HG03442 (cell line): ENCODE measurements at regions not wholly inside any gene's neighbourhood (a gene's known extent, or its start where the extent isn't known, plus 50 kb on each side); places are given as distances from the start of the nearest gene placed in this dataset.

Experiments used
- ATAC-seq: cut with Tn5 transposase; IDR thresholded peaks from one replicate; pipeline ENCODE4 v1.9.1; 2021; ENCODE audit warnings: mild to moderate bottlenecking, moderate library complexity; ENCODE audit not compliant: unreplicated experiment

DNA sequence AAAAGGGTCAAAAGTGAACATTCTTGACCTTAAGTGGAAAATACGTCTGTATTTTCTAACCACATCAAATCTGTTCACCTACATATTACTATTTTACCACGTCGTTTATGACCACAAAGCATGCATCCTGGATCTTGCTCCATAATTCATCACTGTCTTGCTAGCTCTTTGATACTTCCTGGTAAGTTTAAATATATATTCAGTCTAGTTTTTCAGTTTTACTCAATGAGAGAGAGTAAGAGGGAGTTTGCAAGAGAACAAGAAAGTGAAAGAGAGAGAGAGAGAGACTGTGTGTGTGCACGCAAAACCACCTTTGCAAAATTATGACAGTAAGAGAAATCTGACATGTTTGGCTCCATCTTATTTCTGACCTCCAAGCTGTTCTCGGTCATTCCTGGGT is 173.7 kb upstream of the GALNTL6 start:
- ATAC-seq: peak; percentile 91

DNA sequence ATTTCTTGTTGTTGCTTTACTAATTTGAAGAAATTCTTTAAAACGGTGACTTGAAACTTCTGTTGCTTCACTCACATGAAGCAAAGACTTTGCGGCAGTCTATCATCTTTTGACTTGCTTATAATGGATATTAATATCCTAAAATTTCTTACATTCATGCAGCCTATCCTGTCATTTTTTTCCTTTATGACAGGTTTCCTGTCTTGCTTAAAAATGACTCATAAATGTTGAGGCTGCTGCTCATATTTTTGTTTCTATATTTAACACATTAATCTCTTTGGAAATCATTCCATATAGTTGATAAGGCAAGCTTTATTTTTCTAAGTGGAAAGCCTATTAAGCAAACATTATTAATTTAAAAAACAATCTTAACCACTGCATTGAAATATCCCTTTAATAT is 176.6 kb upstream of the GALNTL6 start:
- no peak for ATAC-seq

DNA sequence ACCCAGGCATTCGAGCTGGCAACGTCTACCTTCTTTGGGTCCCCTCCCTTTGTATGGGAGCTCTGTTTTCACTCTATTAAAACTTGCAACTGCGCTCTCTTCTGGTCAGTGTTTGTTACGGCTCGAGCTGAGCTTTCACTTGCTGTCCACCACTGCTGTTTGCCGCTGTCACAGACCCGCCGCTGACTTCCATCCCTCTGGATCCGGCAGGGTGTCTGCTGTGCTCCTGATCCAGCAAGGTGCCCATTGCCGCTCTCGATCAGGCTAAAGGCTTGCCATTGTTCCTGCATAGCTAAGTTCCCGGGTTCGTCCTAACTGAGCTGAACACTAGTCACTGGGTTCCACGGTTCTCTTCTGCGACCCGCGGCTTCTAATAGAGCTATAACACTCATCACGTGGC is 183.5 kb upstream of the GALNTL6 start:
- no peak for ATAC-seq

DNA sequence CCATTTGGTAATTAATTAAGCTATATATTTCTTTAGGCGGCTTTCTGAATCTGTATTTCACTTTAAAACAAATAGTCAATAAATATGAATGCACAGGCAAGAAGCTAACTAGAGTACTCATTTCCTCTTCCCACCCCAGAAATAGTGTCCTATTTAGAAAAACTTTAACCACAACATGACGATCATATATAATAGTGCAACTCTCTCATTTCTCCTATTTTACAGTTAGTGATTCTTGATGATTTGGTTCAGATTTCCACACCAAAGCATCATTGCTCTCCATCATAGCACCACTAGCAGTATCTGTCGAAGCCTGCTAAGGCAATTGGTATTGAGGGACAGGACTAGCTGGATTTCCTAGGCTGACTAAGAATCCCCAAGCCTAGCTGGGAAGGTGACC is 184.0 kb upstream of the GALNTL6 start:
- ATAC-seq: peak; percentile 91

DNA sequence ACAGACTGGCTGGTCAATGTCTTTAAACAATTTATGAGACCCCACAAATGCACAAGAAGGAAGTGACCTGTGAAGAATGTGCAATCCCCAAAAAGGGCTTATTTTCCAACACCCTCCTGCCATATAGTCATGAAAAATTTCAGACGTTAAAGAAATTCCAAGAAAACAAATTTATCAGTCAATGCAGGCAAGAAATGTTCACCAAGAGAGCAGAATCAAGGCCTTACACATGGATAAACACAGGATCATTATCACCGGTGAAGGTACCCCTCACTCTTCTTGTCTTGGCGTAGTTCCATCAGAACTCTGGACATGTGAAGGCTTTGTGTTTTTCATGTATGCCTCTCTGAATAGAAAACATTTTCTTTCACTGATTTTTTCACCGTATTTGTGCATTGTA is 186.7 kb upstream of the GALNTL6 start:
- ATAC-seq: no peak

DNA sequence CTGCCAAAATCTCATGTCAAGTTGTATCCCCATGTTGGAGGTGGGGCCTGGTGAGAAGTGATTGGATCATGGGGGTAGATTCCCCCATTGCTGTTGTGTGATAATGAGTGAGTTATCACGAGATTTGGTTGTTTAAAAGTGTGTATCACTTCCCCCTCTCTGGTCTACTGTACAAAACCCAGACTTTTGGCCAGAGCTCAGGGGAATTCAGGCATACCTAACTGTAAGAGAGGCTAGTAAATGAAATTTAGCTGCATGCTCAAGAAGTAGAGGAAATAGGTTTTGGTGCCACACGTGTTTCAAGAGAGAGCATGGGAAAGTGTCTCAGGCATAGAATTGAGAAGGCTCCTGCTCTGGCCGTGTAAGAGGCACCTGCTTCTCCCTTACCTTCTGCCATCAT is 190.5 kb upstream of the GALNTL6 start:
- no peak for ATAC-seq

DNA sequence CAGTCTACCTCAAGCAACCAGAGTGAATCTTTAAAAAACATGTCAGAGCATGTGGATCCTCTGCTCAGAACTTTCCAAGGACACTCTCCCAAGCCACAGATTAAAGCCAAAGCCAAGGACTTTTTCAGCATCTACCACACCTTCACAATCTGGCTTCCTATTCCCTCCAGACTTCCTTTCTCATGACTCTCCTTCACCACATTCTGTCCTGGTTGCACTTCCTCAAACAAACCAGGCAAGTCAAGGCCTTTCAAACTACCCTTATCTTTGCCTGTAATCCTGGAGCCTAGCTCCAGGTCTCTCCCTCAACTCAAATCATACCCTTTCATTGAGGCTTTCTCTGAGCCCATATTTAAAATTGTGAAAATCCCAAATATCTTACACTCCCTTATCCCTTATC is 191.6 kb upstream of the GALNTL6 start:
- peak; percentile 66 for ATAC-seq

DNA sequence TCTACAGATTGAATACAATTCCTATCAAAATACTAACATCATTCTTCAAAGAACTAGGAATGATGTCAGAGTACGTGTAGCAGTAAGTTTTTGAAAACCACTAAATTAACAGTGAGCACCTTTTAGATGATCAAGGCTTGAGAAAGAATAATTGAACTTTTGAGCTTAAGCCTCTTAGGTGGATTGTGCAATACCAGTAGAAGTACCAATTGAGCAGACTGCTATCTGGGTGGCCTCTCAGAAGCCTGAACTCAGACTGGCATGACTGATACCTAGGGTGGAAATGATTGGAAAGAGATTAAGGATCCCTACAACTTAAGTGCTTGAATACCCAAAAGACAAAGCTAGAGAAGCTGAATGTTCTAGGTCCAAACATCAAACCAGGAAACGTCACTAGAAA is 200.3 kb upstream of the GALNTL6 start:
- ATAC-seq: no peak

DNA sequence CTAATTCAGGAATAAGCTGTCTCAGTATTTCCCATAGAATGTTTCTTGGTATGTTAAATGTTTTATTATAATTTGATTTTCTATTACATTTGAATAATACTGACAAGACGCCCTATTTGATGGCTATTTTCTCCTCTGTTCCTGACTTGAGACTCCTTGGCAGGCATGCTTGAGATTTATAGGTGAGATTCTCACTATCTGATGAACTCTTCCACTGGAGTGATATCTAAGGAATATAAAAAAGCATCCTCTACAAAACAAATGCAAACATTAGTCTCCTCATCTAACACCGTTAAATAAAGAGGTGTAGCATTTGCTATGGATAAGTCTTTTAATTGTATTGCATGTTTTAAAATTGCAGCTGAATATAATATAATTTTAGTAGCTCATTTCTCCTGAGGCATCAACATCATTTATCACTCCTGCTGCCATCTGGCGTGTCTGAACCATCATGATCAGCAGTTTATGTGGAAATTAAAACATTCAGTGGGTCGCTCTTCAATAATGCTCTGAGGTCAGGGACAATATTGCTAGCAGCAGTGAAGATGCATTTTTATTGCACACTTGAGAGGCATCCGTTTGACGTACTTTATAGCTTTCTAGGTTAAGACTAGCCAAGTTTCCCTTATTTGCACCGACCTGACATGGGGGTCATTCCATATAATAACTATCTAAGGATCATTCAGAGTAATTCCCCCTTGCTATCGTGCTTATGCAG is 210.4 kb upstream of the GALNTL6 start:
- no peak for ATAC-seq

DNA sequence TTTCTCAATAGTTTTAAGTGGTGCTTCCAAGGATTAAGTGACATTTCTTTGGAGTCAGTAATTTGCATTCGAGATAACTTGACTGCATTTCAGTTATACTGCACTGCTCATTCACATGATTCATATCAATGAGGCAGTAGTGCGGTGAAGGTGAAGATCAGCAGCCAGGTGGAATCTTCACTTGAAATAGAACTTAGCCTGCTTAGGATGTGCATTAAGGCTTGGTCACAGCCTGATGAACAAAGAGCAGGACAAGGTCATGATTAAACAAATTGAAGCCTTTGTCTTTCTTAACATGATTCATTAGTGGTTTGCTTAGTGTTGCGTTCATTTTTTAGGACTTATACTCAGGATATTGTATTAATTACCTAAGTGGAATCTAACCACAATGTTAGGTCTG is 212.1 kb upstream of the GALNTL6 start:
- ATAC-seq: no peak

DNA sequence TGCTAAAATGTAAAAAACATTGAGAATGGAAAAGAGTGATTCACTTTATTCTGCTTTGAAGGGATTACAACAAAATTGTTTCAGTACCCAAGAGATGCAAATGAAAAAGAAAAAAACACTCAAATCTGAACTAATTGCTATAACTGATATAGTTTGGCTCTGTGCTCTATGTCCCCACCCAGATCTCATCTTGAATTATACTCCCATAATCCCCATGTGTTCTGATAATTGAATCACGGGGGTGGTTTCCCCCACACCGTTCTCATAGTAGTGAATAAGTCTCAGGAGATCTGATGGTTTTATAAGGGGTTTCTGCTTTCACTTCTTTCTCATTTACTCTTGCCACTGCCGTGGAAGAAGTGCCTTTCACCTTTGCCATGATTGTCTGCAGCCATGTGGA is 213.6 kb upstream of the GALNTL6 start:
- ATAC-seq: no peak

DNA sequence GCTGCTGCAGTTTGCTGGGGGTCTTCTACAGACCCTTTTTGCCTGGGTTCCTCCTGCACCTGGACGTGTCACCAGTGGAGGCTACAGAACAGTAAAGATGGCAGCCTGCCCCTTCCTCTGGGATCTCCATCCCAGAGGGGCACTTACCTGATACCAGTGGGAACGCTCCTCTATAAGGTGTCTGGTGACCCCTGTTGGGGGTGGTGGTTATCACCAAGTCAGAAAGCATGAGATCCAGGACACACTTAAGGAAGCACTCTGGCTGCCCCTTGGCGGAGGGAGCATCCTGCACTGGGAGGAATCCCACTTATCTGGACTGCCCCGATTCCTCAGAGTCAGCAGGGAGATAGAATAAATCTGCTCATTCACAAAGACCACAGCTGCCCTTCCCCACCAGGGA is 218.9 kb upstream of the GALNTL6 start:
- no peak for ATAC-seq

DNA sequence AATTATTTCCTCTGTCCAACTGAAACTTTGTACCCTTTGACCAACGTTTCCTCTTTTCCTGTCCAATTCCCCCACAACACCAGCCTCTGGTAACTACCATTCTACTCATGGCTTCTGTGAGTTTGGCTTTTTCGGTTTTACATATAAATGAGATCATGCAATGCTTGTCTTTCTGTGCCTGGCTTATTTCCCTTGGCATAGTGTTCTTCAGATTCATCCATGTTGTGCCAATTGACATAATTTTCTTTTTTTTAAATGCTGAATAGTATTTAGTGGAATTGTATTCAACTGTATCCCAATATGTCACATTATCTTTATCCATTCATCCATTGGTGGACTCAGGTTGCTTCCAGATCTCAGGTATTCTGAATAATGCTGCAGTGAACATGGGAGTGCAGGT is 222.5 kb upstream of the GALNTL6 start:
- ATAC-seq: no peak

DNA sequence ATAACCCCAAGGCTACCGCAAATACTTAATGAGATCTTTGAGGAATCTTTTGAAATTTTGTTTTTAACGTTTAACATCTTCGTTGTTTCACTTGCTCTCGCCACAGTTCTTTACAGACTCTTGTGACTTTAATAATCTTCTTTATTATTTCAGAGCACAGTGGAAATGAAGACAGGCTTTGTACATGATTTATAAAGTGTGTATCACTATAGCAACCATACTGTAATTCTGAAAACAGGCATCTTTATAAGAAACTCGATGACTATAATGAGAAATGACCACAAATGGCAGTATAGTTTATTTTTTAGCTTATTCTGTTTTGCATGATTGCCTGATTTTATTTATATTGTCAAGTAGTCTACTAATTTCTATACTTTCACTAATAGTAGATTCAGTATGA is 224.4 kb upstream of the GALNTL6 start:
- no peak for ATAC-seq

DNA sequence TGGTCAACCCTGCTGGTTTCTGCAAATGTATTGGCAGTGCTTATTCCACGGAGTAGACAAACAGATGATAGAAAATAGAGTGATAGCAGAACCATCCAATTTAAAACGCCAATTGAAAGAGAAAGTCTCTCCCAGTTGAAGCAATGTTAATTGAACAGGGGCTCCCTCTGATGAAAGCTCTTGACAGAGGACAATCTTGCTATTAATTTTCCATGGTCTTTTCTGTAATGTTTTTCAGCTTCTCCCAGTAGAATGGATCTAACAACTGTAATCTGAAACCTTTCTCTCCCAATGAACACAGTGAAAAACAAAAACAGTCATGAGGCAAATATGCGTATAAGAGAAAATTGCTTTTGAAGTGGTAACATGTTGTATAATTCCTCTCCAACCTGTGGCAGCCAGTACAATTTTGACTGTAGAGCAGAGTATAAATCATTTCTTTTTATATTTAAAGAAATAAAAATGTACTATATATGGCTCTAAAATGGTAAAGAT is 225.1 kb upstream of the GALNTL6 start:
- ATAC-seq: no peak

DNA sequence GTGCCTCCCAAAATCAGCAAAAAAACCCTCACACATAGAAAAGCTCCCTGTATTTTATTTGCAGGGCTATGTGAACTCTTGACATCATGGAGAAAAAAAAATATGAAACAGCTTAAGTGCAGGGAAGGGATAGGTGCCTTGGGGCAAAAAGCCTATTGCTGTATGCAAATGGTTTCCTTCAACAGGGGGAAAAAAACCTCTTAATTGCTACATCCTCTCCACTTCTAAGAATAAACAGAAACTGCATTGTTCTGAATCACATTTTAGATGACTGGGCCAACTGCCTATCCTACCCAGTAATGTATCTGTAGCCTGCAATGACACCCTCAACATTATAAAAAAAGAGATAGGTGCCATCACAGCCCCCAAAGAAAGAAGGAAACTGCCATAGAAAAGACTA is 229.4 kb upstream of the GALNTL6 start:
- peak; percentile 64 for ATAC-seq

DNA sequence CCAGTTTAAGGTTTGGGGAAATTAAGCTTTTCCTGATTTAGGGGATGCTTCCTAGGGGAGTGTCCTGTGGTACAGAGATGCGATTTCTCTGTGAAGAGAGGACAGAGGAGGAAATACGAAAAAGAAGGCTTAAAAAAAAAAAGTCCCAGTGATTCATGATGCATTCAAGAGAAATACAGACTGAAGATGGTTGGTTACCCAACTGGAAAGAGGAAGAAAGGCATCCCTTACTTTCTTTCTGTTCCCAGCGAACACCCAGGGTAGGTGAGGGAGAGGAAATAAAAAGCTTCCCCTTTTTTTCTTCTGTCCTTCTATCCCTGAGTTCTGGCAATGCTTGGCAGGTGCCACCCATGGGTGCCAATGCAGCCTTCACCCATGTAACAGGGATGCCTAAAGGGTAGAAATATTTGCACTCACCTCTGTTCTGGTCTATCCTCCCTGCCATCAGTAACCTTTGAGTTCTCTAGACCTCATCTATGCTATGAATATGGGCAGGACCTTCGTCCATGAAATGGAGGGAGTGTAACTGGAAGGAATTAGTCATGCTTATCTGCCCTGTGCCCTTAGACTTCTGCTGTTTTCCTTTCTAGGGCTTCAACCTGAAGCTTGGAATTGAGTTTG is 230.1 kb upstream of the GALNTL6 start:
- ATAC-seq: peak; percentile 41

DNA sequence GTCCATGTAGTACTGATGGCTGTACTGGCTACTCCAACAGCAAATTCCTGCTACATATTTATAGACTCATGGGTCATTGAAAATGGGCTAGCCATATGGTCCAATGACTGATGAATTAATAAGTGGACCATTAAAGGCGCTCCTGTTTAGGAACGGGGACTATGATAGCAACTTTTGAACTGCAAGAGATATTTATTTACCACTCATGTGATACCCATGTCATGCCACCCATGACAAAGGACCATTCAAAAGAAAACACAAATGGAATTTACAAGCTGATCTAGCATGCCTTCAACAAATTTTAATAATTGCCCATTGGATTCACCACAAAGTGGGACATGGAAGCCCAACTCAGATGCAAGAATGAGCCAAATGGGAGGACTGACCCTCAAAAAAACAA is 240.0 kb upstream of the GALNTL6 start:
- no peak for ATAC-seq

DNA sequence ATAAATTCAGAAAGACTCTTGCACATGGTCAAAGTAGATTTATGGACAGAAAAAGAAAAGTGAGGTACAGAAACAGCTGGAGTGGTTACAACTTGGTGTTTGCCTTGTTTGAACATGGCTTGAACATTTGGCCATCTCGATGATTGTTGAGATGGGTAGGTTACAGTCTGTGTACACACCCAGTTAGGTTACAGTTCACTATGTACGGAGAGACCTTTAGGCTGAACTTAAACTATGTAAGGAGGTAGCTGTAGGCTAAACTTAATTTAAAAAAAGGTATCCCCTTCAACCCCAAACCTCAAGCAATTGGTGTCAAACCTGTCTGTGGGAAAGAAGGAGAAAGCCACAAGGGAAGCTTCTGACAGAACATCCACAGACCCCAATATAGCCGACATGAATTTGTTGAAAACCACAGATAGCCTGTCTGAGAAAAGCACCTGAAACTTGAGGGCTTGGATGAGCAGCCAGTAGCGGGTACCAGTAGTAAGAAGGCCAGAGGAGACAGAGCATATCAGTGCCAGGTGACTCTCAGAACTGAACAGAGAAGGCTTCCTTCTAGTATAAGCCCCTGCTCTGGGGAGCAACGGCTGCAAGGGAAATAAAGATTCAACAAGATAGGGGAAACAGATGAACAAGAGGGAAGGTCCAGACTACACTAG is 247.9 kb upstream of the GALNTL6 start:
- ATAC-seq: peak; percentile 86

DNA sequence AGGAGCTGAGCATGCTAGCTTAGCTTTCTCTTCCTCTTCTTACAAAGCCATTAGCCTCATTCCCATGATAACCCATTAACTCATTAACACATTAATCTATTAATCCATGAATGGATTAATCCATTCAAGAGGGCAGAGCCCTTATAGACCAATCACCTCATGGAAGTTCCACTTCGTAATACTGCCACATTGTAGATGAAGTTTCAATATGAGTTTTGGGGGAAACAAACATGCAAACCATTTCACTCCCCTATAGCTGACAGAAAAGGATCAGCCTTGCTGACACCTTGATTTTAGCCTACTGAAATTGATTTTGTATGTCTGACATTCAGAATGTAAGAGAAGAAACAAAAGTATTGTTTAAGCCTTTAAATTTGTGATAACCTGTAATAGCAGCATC is 251.8 kb upstream of the GALNTL6 start:
- ATAC-seq: peak; percentile 52

DNA sequence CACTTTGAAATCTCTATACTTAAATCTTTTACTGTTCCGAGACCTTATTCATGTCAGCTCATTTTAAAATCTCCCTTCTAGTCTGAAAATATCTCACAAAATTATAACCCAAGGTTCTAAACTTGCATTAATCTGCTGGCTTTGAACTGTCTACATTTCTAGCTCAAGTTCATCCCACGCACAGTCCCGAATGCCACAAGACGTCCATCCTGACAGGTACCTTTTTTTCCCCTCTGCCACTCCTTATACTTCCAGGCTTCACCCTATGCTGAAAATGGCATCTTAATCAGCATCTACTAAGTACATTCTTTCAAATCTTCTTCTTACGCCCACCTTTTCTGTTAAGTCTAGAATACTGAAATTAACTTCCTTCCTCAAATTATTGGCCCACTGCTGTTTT is 259.2 kb upstream of the GALNTL6 start:
- no peak for ATAC-seq

DNA sequence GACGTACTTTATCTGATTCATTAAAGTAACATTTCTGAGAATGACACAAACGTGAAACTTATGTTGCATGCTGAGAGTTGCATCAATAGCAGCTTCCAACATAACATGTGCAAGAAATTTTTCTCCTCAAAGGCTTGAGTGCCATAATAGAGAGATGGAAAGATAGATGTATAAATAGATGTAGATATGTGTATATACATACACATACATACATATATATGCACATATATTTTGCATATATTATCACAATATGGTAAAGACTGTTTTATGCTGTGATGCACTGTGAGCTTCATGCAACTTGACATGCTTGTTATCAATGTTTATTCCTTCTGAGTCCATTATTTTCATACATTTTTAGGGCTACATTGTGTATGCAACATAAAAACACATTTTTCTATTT is 270.6 kb upstream of the GALNTL6 start:
- no peak for ATAC-seq
